WERI-Rb-1 (cell line): ENCODE measurements at regions not wholly inside any gene's neighbourhood (a gene's known extent, or its start where the extent isn't known, plus 50 kb on each side); places are given as distances from the start of the nearest gene placed in this dataset.

Experiments
- DNase-seq: peaks from one replicate; pipeline ENCODE4 v3.0.0-alpha.2; 2020
- H3K27ac ChIP-seq: fragments of 250-450 bp; sonication (Bioruptor Pico); 2 replicates; pipeline ENCODE4 v1.5.1; 2020; ENCODE audit warnings: mild to moderate bottlenecking, moderate library complexity
- H3K27me3 ChIP-seq: fragments of 250-450 bp; sonication (Bioruptor Pico); 2 replicates; pipeline ENCODE4 v1.5.1; 2021; ENCODE audit warnings: mild to moderate bottlenecking, low read depth, moderate library complexity; ENCODE audit not compliant: insufficient read depth, severe bottlenecking
- H3K36me3 ChIP-seq: fragments of 250-450 bp; sonication (Bioruptor Pico); 2 replicates; pipeline ENCODE4 v1.5.1; 2020; ENCODE audit warnings: mild to moderate bottlenecking, moderate library complexity
- H3K4me3 ChIP-seq: 2 replicates; pipeline ENCODE4 v1.5.1; 2011; ENCODE audit warnings: low read depth, mild to moderate bottlenecking, control low read depth, low read length
- H3K9me3 ChIP-seq: fragments of 250-450 bp; sonication (Bioruptor Pico); 2 replicates; pipeline ENCODE4 v1.5.1; 2021; ENCODE audit warnings: mild to moderate bottlenecking, moderate library complexity; ENCODE audit not compliant: severe bottlenecking
- TF ChIP-seq, protein P1 (sequence below): IDR thresholded peaks from 2 replicates; pipeline ENCODE4 v1.5.1; 2011; ENCODE audit warnings: low read depth, mild to moderate bottlenecking, control low read depth, inconsistent platforms, low read length

DNA sequence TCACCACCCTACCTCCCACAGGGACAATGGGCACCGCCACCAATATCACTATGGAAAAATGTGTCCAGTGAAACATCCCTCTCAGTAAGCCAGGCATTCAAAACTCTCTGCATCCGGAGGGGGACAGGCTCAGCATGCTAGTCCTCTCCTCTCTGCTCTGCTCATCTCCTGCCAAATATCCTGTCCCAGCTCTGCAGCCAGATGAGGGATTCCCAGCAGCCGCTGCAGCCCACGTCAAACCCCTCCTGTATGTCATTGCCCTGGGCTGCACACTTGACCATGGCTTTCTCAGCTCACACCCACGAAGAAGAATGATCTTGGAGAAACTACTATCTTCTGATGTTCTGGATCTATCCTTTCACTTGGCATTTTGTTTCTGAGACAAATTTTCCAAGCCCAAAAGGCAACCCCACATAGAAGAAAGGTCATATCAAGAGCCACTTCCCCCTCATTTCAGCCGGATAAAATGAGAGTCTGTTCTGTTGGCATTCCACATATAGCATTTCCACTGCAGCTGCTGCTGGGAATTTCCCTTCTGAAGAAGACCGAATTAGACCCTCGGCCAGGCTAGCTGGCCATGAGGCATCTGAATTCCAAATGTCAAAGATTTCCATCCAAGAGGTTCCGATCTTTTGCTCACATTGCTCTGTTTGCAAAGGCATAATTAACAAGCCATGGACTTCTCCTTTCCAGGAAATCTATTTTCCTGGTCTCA is 338.0 kb downstream of the ACTL7B start:
- H3K9me3 ChIP-seq, result no peaks in the 10 kb centered on the region
- TF ChIP-seq, protein P1, sequence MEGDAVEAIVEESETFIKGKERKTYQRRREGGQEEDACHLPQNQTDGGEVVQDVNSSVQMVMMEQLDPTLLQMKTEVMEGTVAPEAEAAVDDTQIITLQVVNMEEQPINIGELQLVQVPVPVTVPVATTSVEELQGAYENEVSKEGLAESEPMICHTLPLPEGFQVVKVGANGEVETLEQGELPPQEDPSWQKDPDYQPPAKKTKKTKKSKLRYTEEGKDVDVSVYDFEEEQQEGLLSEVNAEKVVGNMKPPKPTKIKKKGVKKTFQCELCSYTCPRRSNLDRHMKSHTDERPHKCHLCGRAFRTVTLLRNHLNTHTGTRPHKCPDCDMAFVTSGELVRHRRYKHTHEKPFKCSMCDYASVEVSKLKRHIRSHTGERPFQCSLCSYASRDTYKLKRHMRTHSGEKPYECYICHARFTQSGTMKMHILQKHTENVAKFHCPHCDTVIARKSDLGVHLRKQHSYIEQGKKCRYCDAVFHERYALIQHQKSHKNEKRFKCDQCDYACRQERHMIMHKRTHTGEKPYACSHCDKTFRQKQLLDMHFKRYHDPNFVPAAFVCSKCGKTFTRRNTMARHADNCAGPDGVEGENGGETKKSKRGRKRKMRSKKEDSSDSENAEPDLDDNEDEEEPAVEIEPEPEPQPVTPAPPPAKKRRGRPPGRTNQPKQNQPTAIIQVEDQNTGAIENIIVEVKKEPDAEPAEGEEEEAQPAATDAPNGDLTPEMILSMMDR, result no peak
- H3K27ac ChIP-seq, result no peak overlapping the region
- H3K4me3 ChIP-seq, result no peak overlapping the region
- no peaks in the 10 kb centered on the region for H3K27me3 ChIP-seq
- no peak for DNase-seq
- H3K36me3 ChIP-seq, result no peaks in the 10 kb centered on the region

DNA sequence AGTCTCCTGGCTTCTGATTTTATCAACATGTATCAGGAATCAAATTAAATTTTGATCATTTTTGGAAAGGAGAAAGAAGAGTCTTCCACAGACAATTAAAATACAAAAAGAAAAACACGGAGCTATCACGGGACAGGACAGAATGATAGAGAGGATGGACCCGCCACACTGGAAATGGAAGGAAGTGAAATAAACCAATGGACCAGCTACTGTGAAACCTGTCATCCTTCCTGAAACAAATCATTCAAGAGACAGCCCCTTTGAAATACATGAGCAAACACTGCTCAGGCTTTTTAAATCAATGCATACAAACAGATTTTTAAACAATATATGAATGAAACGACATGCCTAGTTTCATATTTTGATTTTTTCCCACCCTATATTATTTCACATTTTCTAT is 339.4 kb downstream of the ACTL7B start:
- Histone ChIP-seq H3K27me3 (no peaks in the 10 kb centered on the region), H3K36me3 (peaks cover 5% of the 10 kb centered on the region), H3K9me3 (no peaks in the 10 kb centered on the region), H3K27ac (no peak overlapping the region), H3K4me3 (no peak overlapping the region)
- TF ChIP-seq, protein P1, result no peak
- DNase-seq, result no peak

DNA sequence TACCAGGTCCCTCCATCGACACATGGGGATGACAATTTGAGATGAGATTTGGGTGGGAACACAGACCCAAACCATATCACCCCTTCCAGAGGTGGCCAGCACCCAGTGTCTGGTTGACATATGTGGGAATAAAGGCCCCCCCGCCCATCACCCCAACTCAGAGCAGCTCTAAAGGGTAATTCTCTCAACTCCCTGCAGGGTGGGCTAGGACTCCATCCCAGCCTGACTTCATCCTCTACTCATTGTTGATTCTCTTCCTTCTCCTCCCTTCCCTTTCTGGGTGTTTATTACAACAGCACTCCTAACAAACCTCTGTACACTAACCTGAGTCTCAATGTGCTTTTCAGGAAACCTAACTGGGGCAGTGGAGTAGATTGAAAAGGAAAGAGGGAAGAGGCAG is 339.9 kb downstream of the ACTL7B start:
- no peak overlapping the region for H3K27ac ChIP-seq

DNA sequence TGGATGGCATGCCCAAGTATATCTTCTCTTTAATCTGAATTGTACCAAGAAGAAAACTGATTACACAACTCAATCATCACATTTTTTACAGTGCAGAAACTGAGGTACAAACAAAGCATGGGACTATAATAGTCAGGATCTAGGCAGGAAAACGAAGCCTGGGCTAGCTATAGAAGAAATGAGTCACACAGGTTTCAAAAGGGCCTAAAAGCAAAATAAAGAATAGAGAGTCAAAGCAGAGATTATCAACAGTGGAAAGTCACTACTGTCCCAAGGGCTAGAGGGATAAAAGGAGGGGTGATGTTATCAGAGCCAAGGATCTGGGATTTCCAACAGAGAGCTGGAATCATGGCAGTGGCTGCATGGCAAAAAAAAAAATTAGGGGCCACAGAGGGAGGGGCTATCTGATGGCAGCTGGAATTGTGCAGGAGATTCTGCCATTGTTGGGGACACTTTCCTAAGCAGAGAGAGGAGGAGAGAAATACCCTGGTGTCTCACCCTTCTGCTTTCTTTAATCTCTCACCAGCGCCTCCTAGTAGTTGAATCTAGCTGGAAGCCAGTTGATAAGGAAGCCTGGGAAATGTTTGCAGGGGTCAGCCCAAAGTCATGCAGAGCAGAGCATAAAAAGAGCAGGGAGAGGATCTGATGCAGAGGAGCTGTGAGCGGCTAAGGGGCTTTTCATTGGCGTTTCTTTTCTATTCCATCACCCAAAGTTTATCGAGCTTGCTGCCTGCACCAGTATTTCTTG is 343.2 kb downstream of the ACTL7B start:
- H3K36me3 ChIP-seq, result peaks cover 5% of the 10 kb centered on the region
- H3K27me3 ChIP-seq, result no peaks in the 10 kb centered on the region
- no peak overlapping the region for H3K27ac ChIP-seq
- H3K4me3 ChIP-seq, result no peak overlapping the region
- no peak for DNase-seq
- TF ChIP-seq, protein P1, result no peak
- peaks cover 3% of the 10 kb centered on the region for H3K9me3 ChIP-seq

More for the DNA sequence above, 339.9 kb downstream of the ACTL7B start:
- DNase-seq, result no peak
- H3K27me3 ChIP-seq, result no peaks in the 10 kb centered on the region
- peaks cover 5% of the 10 kb centered on the region for H3K36me3 ChIP-seq
- TF ChIP-seq, protein P1, result peak; percentile 48
- no peak overlapping the region for H3K4me3 ChIP-seq
- H3K9me3 ChIP-seq, result no peaks in the 10 kb centered on the region

DNA sequence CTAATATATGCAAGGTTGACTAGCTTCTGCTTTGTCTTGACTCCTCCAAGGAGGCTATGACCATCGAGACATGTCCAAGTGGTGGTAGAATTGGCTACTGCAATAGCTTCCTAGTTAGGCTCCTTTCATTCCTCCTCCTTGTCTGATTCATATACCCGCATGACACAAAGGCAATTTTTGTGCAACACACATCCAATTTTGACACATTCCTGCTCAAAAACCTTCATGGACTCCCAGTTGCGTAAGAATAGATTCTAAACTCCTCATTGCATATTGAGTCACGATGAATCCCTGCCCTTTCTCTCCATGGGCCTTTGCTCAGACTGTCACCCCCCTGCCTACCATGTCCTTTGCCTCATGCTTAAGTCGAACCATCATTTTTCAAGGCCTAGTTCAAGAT is 344.5 kb downstream of the ACTL7B start:
- Histone ChIP-seq H3K27me3 (no peaks in the 10 kb centered on the region), H3K27ac (no peak overlapping the region), H3K9me3 (peaks cover 3% of the 10 kb centered on the region), H3K36me3 (peaks cover 5% of the 10 kb centered on the region), H3K4me3 (no peak overlapping the region)
- TF ChIP-seq, protein P1, result no peak
- DNase-seq, result no peak
